ENCODE measurements at regions not wholly inside any gene's neighbourhood (a gene's known extent, or its start where the extent isn't known, plus 50 kb on each side); places are given as distances from the start of the nearest gene placed in this dataset.

DNA sequence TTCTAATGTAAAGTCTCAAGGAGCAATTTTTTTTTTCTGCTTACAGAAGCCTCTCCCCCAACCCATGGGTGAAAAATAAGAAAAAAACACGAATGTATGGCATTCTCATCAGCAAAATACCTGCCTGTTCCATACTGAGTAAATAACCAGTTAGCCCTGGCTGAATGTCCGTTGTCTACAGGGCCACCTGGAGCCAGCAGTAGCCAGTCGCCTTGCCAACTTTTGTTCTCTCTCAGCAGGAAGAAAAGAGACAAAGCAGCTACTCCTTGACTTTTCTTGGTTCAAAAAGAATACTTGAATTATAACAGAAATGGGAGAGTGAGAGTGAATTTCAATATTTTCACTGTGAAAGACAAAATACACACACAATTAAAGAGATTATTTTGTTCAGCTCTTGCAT lies 532.9 kb upstream of the CRIM1 start:
- BruUV-seq (replicated peaks): no TSS peak
- no peaks in the 10 kb centered on the region for H3K9me2 ChIP-seq (ENCODE audit: insufficient read depth, low read length)
- H2AFZ ChIP-seq (ENCODE audit: low read length): no peak overlapping the region
- H3K4me3 ChIP-seq (ENCODE audit: low read depth, low read length, poor library complexity, severe bottlenecking): no peak overlapping the region
- ChIA-PET CTCF (ENCODE audit: unreplicated experiment) (no interaction called here), POLR2A (no interaction called here)
- TF ChIP-seq, protein P1, sequence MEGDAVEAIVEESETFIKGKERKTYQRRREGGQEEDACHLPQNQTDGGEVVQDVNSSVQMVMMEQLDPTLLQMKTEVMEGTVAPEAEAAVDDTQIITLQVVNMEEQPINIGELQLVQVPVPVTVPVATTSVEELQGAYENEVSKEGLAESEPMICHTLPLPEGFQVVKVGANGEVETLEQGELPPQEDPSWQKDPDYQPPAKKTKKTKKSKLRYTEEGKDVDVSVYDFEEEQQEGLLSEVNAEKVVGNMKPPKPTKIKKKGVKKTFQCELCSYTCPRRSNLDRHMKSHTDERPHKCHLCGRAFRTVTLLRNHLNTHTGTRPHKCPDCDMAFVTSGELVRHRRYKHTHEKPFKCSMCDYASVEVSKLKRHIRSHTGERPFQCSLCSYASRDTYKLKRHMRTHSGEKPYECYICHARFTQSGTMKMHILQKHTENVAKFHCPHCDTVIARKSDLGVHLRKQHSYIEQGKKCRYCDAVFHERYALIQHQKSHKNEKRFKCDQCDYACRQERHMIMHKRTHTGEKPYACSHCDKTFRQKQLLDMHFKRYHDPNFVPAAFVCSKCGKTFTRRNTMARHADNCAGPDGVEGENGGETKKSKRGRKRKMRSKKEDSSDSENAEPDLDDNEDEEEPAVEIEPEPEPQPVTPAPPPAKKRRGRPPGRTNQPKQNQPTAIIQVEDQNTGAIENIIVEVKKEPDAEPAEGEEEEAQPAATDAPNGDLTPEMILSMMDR (conservative IDR thresholded peaks at IDR 0.05; ENCODE audit: low read length): no peak
- TF ChIP-seq EZH2phosphoT487 (IDR thresholded peaks at IDR 0.05; ENCODE audit: borderline replicate concordance, low read depth, low read length): no peak
- DNase-seq (ENCODE audit: low spot score): no peak
- no peak overlapping the region for H3K4me2 ChIP-seq (ENCODE audit: low read length)
- no peaks in the 10 kb centered on the region for H4K20me1 ChIP-seq (ENCODE audit: insufficient read depth, low read length)
- H3K36me3 ChIP-seq (ENCODE audit: insufficient read depth, low read length): no peaks in the 10 kb centered on the region
- H3K9me3 ChIP-seq (ENCODE audit: low read length): no peaks in the 10 kb centered on the region
- no peak overlapping the region for H3K27ac ChIP-seq (ENCODE audit: low read depth, low read length, poor library complexity, severe bottlenecking)
- H3K4me1 ChIP-seq (ENCODE audit: insufficient read depth, low read length, poor library complexity, severe bottlenecking): no peaks in the 10 kb centered on the region
- intact Hi-C loops (cut with micrococcal nuclease; ENCODE audit: unreplicated experiment): no loop called here
- H3K79me2 ChIP-seq (ENCODE audit: insufficient read depth, low read depth, low read length): no peaks in the 10 kb centered on the region

DNA sequence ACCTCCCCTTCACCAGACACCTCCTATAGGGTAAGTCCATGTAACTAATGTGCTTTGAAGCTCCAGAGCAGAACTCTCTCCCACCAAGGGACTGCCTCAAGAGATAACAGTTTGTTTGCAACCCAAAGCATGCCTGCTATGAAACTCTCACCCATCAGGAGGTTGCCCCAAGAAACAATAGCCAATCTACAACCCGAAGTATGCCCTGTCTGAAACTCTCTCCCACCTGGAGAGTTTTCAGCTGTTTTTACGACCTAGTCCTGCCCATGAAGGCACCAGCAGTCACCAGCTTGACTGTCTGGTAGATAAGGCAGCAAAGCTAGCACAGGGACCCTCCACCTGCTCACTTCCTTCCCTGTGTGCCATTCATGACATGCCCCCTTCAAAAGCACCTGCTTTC lies 533.9 kb upstream of the CRIM1 start:
- no peaks in the 10 kb centered on the region for H3K79me2 ChIP-seq (ENCODE audit: insufficient read depth, low read depth, low read length)
- H4K20me1 ChIP-seq (ENCODE audit: insufficient read depth, low read length): no peaks in the 10 kb centered on the region
- H3K4me3 ChIP-seq (ENCODE audit: low read depth, low read length, poor library complexity, severe bottlenecking): no peak overlapping the region
- no peaks in the 10 kb centered on the region for H3K36me3 ChIP-seq (ENCODE audit: insufficient read depth, low read length)
- DNase-seq (ENCODE audit: low spot score): no peak
- ChIA-PET CTCF (ENCODE audit: unreplicated experiment) (no interaction called here), POLR2A (interaction anchor here (1.0 kb wide), 1 partner anchor 34 kb away, joined by 3 read pairs; no protein-coding TSS in a partner anchor)
- H3K27ac ChIP-seq (ENCODE audit: low read depth, low read length, poor library complexity, severe bottlenecking): no peak overlapping the region
- no peaks in the 10 kb centered on the region for H3K9me2 ChIP-seq (ENCODE audit: insufficient read depth, low read length)
- BruUV-seq (replicated peaks): no TSS peak
- H3K4me1 ChIP-seq (ENCODE audit: insufficient read depth, low read length, poor library complexity, severe bottlenecking): no peaks in the 10 kb centered on the region
- no peak for TF ChIP-seq EZH2phosphoT487 (IDR thresholded peaks at IDR 0.05; ENCODE audit: borderline replicate concordance, low read depth, low read length)
- TF ChIP-seq, protein P1 (conservative IDR thresholded peaks at IDR 0.05; ENCODE audit: low read length): no peak
- intact Hi-C loops (cut with micrococcal nuclease; ENCODE audit: unreplicated experiment): no loop called here
- no peak overlapping the region for H2AFZ ChIP-seq (ENCODE audit: low read length)
- H3K9me3 ChIP-seq (ENCODE audit: low read length): no peaks in the 10 kb centered on the region
- H3K4me2 ChIP-seq (ENCODE audit: low read length): no peak overlapping the region

DNA sequence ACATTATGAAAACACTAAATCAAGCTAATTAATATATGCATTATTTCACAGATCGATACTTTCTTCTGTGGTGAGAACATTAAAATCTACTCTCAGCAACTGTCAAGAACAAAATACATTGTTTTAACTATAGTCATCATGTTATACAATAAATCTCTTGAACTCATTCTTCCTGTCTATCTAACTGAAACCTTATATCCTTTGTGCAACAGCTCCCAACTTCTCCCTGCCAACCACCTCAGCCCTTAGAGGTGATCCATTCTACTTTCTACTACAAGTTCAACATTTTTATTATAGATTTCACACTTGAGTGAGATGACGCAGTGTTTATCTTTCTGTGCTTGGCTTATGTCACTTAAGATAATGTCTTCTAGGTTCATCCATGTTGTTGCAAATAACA lies 535.2 kb upstream of the CRIM1 start:
- H4K20me1 ChIP-seq (ENCODE audit: insufficient read depth, low read length): no peaks in the 10 kb centered on the region
- no peak overlapping the region; the same call in 1 of the 2 replicates for H2AFZ ChIP-seq (ENCODE audit: low read length)
- BruUV-seq (replicated peaks): no TSS peak
- H3K4me2 ChIP-seq (ENCODE audit: low read length): no peak overlapping the region
- no peaks in the 10 kb centered on the region for H3K79me2 ChIP-seq (ENCODE audit: insufficient read depth, low read depth, low read length)
- H3K4me1 ChIP-seq (ENCODE audit: insufficient read depth, low read length, poor library complexity, severe bottlenecking): no peaks in the 10 kb centered on the region
- no peak overlapping the region for H3K27ac ChIP-seq (ENCODE audit: low read depth, low read length, poor library complexity, severe bottlenecking)
- H3K36me3 ChIP-seq (ENCODE audit: insufficient read depth, low read length): no peaks in the 10 kb centered on the region
- CTCF ChIA-PET (ENCODE audit: unreplicated experiment): no interaction called here
- H3K9me3 ChIP-seq (ENCODE audit: low read length): no peaks in the 10 kb centered on the region
- intact Hi-C loops (cut with micrococcal nuclease; ENCODE audit: unreplicated experiment): no loop called here
- H3K4me3 ChIP-seq (ENCODE audit: low read depth, low read length, poor library complexity, severe bottlenecking): no peak overlapping the region
- no peak for DNase-seq (ENCODE audit: low spot score)
- POLR2A ChIA-PET: no interaction called here
- no peaks in the 10 kb centered on the region for H3K9me2 ChIP-seq (ENCODE audit: insufficient read depth, low read length)
- TF ChIP-seq, protein P1 (conservative IDR thresholded peaks at IDR 0.05; ENCODE audit: low read length): no peak
- no peak for TF ChIP-seq EZH2phosphoT487 (IDR thresholded peaks at IDR 0.05; ENCODE audit: borderline replicate concordance, low read depth, low read length)

Measured in OCI-LY7 (cell line).